C4-2B (cell line): ENCODE measurements at regions not wholly inside any gene's neighbourhood (a gene's known extent, or its start where the extent isn't known, plus 50 kb on each side); places are given as distances from the start of the nearest gene placed in this dataset.

Source experiments
- ZFX ChIP-seq: fragments of 450-650 bp; IDR thresholded peaks from 2 replicates; pipeline ENCODE4 v1.6.1; 2017
- TF ChIP-seq, protein P1 (sequence below): fragments of 450-650 bp; conservative IDR thresholded peaks from 2 replicates; pipeline ENCODE4 v1.5.1; 2017; ENCODE audit warnings: mild to moderate bottlenecking

DNA sequence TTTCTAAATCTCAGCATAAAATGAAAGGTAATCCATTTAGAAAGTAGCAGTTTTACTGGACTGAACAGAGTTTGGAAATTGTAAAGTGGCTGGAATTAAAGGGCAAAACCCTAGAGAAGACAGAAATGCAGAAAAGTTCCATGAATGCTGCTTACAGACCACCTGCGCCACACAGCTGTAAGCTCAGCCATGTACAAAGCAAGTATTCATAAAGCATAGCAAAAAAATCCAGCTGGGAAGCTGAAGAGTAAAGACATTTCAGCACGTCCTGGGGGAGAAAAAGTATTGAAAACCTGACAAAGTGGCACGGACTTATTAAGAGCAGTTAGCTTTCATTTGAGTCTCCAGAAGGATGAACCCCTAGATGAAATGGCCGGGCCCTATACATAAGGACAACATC, 220.1 kb upstream of the CNTN5 start:
- TF ChIP-seq, protein P1, sequence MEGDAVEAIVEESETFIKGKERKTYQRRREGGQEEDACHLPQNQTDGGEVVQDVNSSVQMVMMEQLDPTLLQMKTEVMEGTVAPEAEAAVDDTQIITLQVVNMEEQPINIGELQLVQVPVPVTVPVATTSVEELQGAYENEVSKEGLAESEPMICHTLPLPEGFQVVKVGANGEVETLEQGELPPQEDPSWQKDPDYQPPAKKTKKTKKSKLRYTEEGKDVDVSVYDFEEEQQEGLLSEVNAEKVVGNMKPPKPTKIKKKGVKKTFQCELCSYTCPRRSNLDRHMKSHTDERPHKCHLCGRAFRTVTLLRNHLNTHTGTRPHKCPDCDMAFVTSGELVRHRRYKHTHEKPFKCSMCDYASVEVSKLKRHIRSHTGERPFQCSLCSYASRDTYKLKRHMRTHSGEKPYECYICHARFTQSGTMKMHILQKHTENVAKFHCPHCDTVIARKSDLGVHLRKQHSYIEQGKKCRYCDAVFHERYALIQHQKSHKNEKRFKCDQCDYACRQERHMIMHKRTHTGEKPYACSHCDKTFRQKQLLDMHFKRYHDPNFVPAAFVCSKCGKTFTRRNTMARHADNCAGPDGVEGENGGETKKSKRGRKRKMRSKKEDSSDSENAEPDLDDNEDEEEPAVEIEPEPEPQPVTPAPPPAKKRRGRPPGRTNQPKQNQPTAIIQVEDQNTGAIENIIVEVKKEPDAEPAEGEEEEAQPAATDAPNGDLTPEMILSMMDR, result no peak
- no peak for TF ChIP-seq ZFX
